H9 (cell line): ENCODE measurements at regions not wholly inside any gene's neighbourhood (a gene's known extent, or its start where the extent isn't known, plus 50 kb on each side); places are given as distances from the start of the nearest gene placed in this dataset.

ENCODE experiments used
- DNase-seq: peaks from one replicate; pipeline ENCODE4 v3.0.0-alpha.2; 2017
- H2AFZ ChIP-seq: one replicate; pipeline ENCODE4 v1.6.1; 2013; ENCODE audit warnings: mild to moderate bottlenecking, low read length, control low read depth, moderate library complexity
- H2AK5ac ChIP-seq: 2 replicates; pipeline ENCODE4 v1.6.1; 2013; ENCODE audit warnings: low read length, control low read depth, mixed read lengths; ENCODE audit not compliant: insufficient read length
- H2BK120ac ChIP-seq: one replicate; pipeline ENCODE4 v1.6.1; 2013; ENCODE audit warnings: low read depth, mild to moderate bottlenecking, low read length, control low read depth, inconsistent platforms; ENCODE audit not compliant: poor library complexity, severe bottlenecking
- H2BK12ac ChIP-seq: 2 replicates; pipeline ENCODE4 v1.6.1; 2013; ENCODE audit warnings: low read length, control low read depth, mixed read lengths, low read depth; ENCODE audit not compliant: insufficient read length
- H2BK15ac ChIP-seq: 2 replicates; pipeline ENCODE4 v1.6.1; 2013; ENCODE audit warnings: low read depth, low read length, control low read depth
- H2BK20ac ChIP-seq: one replicate; pipeline ENCODE4 v1.6.1; 2013; ENCODE audit warnings: low read depth, mild to moderate bottlenecking, low read length, control low read depth, inconsistent platforms; ENCODE audit not compliant: poor library complexity, severe bottlenecking
- H2BK5ac ChIP-seq: 2 replicates; pipeline ENCODE4 v1.6.1; 2013; ENCODE audit warnings: low read length, control low read depth, mixed read lengths; ENCODE audit not compliant: insufficient read length
- H3K14ac ChIP-seq: 2 replicates; pipeline ENCODE4 v1.6.1; 2013; ENCODE audit warnings: low read length, control low read depth; ENCODE audit not compliant: insufficient read depth
- H3K18ac ChIP-seq: 2 replicates; pipeline ENCODE4 v1.6.1; 2013; ENCODE audit warnings: low read depth, mild to moderate bottlenecking, mixed read lengths, low read length, control low read depth; ENCODE audit not compliant: insufficient read length
- H3K23ac ChIP-seq: 2 replicates; pipeline ENCODE4 v1.6.1; 2013; ENCODE audit warnings: low read length, control low read depth, mixed read lengths, low read depth; ENCODE audit not compliant: insufficient read length
- H3K23me2 ChIP-seq: 2 replicates; pipeline ENCODE4 v1.6.1; 2013; ENCODE audit warnings: low read depth, mild to moderate bottlenecking, mixed read lengths, low read length, control low read depth; ENCODE audit not compliant: insufficient read length, poor library complexity, severe bottlenecking
- H3K27ac ChIP-seq: 2 replicates; pipeline ENCODE4 v1.5.1; 2013; ENCODE audit warnings: low read length, control low read depth, mixed read lengths, low read depth; ENCODE audit not compliant: insufficient read length
- H3K27me3 ChIP-seq: 2 replicates; pipeline ENCODE4 v1.6.1; 2013; ENCODE audit warnings: low read length, control low read depth, inconsistent platforms; ENCODE audit not compliant: insufficient read depth
- H3K4ac ChIP-seq: 2 replicates; pipeline ENCODE4 v1.6.1; 2013; ENCODE audit warnings: low read depth, mild to moderate bottlenecking, control low read depth, inconsistent platforms, low read length, moderate library complexity
- H3K4me1 ChIP-seq: 2 replicates; pipeline ENCODE4 v1.6.1; 2013; ENCODE audit warnings: low read length, control low read depth, inconsistent platforms; ENCODE audit not compliant: insufficient read depth
- H3K4me2 ChIP-seq: 2 replicates; pipeline ENCODE4 v1.6.1; 2013; ENCODE audit warnings: low read length, control low read depth, mixed read lengths; ENCODE audit not compliant: insufficient read length, insufficient read depth
- H3K56ac ChIP-seq: 2 replicates; pipeline ENCODE4 v1.6.1; 2013; ENCODE audit warnings: low read depth, mild to moderate bottlenecking, mixed read lengths, low read length, control low read depth; ENCODE audit not compliant: insufficient read length
- H3K79me1 ChIP-seq: 2 replicates; pipeline ENCODE4 v1.6.1; 2013; ENCODE audit warnings: low read depth, mild to moderate bottlenecking, moderate library complexity, low read length, control low read depth, inconsistent platforms; ENCODE audit not compliant: insufficient read depth, poor library complexity, severe bottlenecking
- H3K79me2 ChIP-seq: 2 replicates; pipeline ENCODE4 v1.6.1; 2013; ENCODE audit warnings: low read length, control low read depth, inconsistent platforms; ENCODE audit not compliant: insufficient read depth
- H3K9ac ChIP-seq: 2 replicates; pipeline ENCODE4 v1.6.1; 2013; ENCODE audit warnings: low read length, control low read depth, mixed read lengths; ENCODE audit not compliant: insufficient read length; ENCODE audit errors: extremely low read depth
- H3K9me3 ChIP-seq: one replicate; pipeline ENCODE4 v1.6.1; 2013; ENCODE audit warnings: low read depth, low read length, inconsistent platforms; ENCODE audit not compliant: control insufficient read depth
- H3T11ph ChIP-seq: one replicate; pipeline ENCODE4 v1.6.1; 2013; ENCODE audit warnings: mild to moderate bottlenecking, low read length, control low read depth, inconsistent platforms
- H4K20me1 ChIP-seq: one replicate; pipeline ENCODE4 v1.6.1; 2013; ENCODE audit not compliant: control insufficient read depth, insufficient read length, insufficient read depth
- H4K5ac ChIP-seq: 2 replicates; pipeline ENCODE4 v1.6.1; 2013; ENCODE audit warnings: low read depth, mild to moderate bottlenecking, mixed read lengths, low read length, control low read depth; ENCODE audit not compliant: insufficient read length
- H4K8ac ChIP-seq: replicated peaks from 2 replicates; pipeline ENCODE4 v1.6.1; 2013; ENCODE audit warnings: low read length, control low read depth, mixed read lengths, low read depth; ENCODE audit not compliant: insufficient read length
- H4K91ac ChIP-seq: 2 replicates; pipeline ENCODE4 v1.6.1; 2013; ENCODE audit warnings: low read depth, mild to moderate bottlenecking, moderate library complexity, mixed read lengths, low read length, control low read depth; ENCODE audit not compliant: insufficient read length
- H3K27ac Mint-ChIP-seq, 3 experiments: 2 replicates in 2 of 3; 3 replicates in 1 of 3; pipeline ENCODE4 v1.8.0; 2020 to 2021; ENCODE audit warnings: mixed read lengths in 3 of 3, mild to moderate bottlenecking in 1 of 3, moderate library complexity in 1 of 3
- H3K27me3 Mint-ChIP-seq: 2 replicates; pipeline ENCODE4 v1.8.0; 2021; ENCODE audit warnings: low read depth, mild to moderate bottlenecking, moderate library complexity, mixed read lengths
- H3K36me3 Mint-ChIP-seq, 3 experiments: 2 replicates in 2 of 3; 3 replicates in 1 of 3; pipeline ENCODE4 v1.8.0; 2020 to 2021; ENCODE audit warnings: low read depth in 3 of 3, mixed read lengths in 3 of 3; ENCODE audit not compliant: insufficient read depth in 1 of 3
- H3K4me1 Mint-ChIP-seq, 2 experiments: 2 replicates each; pipeline ENCODE4 v1.8.0; 2020; ENCODE audit warnings: mixed read lengths in 2 of 2
- H3K4me3 Mint-ChIP-seq, 2 experiments: 2 replicates in 1 of 2; 3 replicates in 1 of 2; pipeline ENCODE4 v1.8.0; 2020 to 2021; ENCODE audit warnings: mild to moderate bottlenecking in 2 of 2, mixed read lengths in 2 of 2, moderate library complexity in 1 of 2
- H3K9me3 Mint-ChIP-seq, 2 experiments: 2 replicates in 1 of 2; 3 replicates in 1 of 2; pipeline ENCODE4 v1.8.0; 2020; ENCODE audit warnings: mild to moderate bottlenecking in 2 of 2, mixed read lengths in 2 of 2, moderate library complexity in 1 of 2
- CTCF ChIP-seq: fragments of 200-600 bp; sonication (generic); conservative IDR thresholded peaks from 3 replicates; pipeline ENCODE4 v1.8.0; 2021; ENCODE audit warnings: antibody characterized with exemption, mild to moderate bottlenecking
- WGBS: extraction: QIAGEN DNeasy Blood & Tissue Kit; methylation state at CpG from one replicate; pipeline ENCODE4 v1.1.7; 2013; ENCODE audit warnings: missing lambda C conversion rate, low lambda C conversion rate, mixed read lengths; ENCODE audit not compliant: insufficient read length; ENCODE audit errors: extremely low coverage; 5-methylcytosine and 5-hydroxymethylcytosine counted together

DNA sequence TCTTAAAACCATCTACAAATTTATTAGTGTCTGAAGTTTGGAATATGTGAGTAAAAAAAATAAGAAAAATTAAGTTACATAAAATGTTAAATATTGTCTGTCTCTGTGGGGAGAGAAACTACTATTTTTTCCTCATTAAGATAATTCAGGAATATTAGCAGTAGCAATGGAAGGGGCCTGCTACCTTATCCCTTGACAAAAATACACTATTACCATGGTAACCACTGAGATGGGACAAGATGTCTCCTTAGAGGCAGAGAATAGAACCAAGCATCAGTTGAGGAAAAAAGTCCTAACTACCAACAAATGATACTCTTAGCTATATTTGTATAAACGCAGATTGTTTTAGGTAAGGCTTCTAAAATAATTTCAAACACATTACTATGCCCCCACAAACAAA lies 150.7 kb upstream of the LSM8 start:
- H4K8ac ChIP-seq: no peak overlapping the region
- H3K4me1 Mint-ChIP-seq: no peaks in the 10 kb centered on the region
- no peak overlapping the region for H2BK120ac ChIP-seq
- H3T11ph ChIP-seq: no peak overlapping the region
- H3K27me3 ChIP-seq: no peaks in the 10 kb centered on the region
- H3K4ac ChIP-seq: no peak overlapping the region
- H3K79me2 ChIP-seq: no peaks in the 10 kb centered on the region
- H3K4me1 ChIP-seq: no peaks in the 10 kb centered on the region
- H3K56ac ChIP-seq: no peak overlapping the region
- no peak overlapping the region for H3K14ac ChIP-seq
- no peak overlapping the region for H3K27ac ChIP-seq
- DNase-seq: no peak
- no peaks in the 10 kb centered on the region for H3K9me3 Mint-ChIP-seq
- H3K79me1 ChIP-seq: no peaks in the 10 kb centered on the region
- H2BK12ac ChIP-seq: no peak overlapping the region
- H3K18ac ChIP-seq: no peak overlapping the region
- H3K4me2 ChIP-seq: no peak overlapping the region
- H4K5ac ChIP-seq: no peak overlapping the region
- H3K36me3 Mint-ChIP-seq: no peaks in the 10 kb centered on the region
- H3K4me3 Mint-ChIP-seq: no peak overlapping the region
- no peak overlapping the region for H2BK20ac ChIP-seq
- H3K23ac ChIP-seq: no peak overlapping the region
- H2BK15ac ChIP-seq: no peak overlapping the region
- H3K23me2 ChIP-seq: no peaks in the 10 kb centered on the region
- no peaks in the 10 kb centered on the region for H3K9me3 ChIP-seq
- H3K27ac Mint-ChIP-seq: no peak overlapping the region
- no peak overlapping the region for H3K9ac ChIP-seq
- no peak overlapping the region for H2AFZ ChIP-seq
- H3K27me3 Mint-ChIP-seq: no peaks in the 10 kb centered on the region
- H4K20me1 ChIP-seq: no peaks in the 10 kb centered on the region
- no peak overlapping the region for H2AK5ac ChIP-seq
- no peak for TF ChIP-seq CTCF
- WGBS: no CpG with 5 or more reads among the region's 1 CpG
- H4K91ac ChIP-seq: no peak overlapping the region
- H2BK5ac ChIP-seq: no peak overlapping the region
